Neutrophil (primary cell): ENCODE measurements at regions not wholly inside any gene's neighbourhood (a gene's known extent, or its start where the extent isn't known, plus 50 kb on each side); places are given as distances from the start of the nearest gene placed in this dataset.

ENCODE experiments used
- H3K27ac ChIP-seq: fragments of 200-600 bp; sonication (generic); 2 replicates; pipeline ENCODE4 v1.5.1; 2016; ENCODE audit warnings: mild to moderate bottlenecking, moderate library complexity
- H3K27me3 ChIP-seq: fragments of 200-600 bp; sonication (generic); 2 replicates; pipeline ENCODE4 v1.6.0; 2016; ENCODE audit warnings: mild to moderate bottlenecking
- H3K36me3 ChIP-seq: fragments of 200-600 bp; sonication (generic); 2 replicates; pipeline ENCODE4 v1.5.1; 2017
- H3K4me1 ChIP-seq, 2 experiments: fragments of 200-600 bp in 1 of 2; sonication (generic) in 1 of 2; 1 replicate in 1 of 2; 2 replicates in 1 of 2; pipeline versions ENCODE4 v1.5.1 to v1.6.1; 2013 to 2016; ENCODE audit warnings: low read depth in 1 of 2, low read length in 1 of 2, mild to moderate bottlenecking in 1 of 2, moderate library complexity in 1 of 2; ENCODE audit not compliant: control insufficient read depth in 1 of 2, insufficient read depth in 1 of 2
- H3K4me3 ChIP-seq, 2 experiments: fragments of 200-600 bp in 1 of 2; sonication (generic) in 1 of 2; 1 replicate in 1 of 2; 2 replicates in 1 of 2; pipeline ENCODE4 v1.5.1; 2013 to 2016; ENCODE audit warnings: low read depth in 1 of 2, low read length in 1 of 2, mild to moderate bottlenecking in 1 of 2, moderate library complexity in 1 of 2
- H3K9me3 ChIP-seq: fragments of 200-600 bp; sonication (generic); 2 replicates; pipeline ENCODE4 v1.5.1; 2016
- TF ChIP-seq, protein P1 (sequence below): fragments of 200-600 bp; sonication (generic); IDR thresholded peaks from 2 replicates; pipeline ENCODE4 v1.5.1; 2016; ENCODE audit warnings: antibody characterized with exemption

DNA sequence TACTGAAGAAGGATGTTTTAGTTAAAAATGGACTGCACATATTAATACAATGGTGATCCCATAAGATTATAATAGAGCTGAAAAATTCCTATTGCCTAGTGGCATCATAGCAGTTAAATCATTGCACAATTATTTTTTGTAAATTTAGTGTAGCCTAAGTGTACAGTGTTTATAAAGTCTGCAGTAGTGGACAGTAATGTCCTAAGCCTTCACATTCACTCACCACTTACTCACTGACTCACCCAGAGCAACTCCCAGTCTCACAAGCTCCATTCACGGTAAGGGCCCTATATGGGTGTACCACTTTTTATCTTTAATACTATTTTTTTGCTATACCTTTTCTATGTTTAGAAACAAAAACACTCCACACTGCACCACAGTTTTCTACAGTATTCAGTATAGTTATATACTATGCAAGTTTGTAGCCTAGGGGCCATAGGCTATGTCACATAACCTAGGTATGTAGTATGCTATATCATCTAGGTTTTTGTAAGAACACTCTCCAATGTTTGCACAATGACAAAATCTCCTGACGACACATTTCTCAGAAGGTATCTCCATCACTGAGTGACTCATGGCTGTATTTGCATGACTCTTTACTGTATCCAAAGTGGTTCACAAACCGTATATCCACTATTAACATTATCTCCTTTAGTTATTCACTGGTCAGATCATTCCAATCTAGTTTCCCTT, 536.0 kb downstream of the KLF12 start:
- Histone ChIP-seq H3K36me3 (no peaks in the 10 kb centered on the region), H3K4me1 (no peaks in the 10 kb centered on the region), H3K4me3 (no peak overlapping the region), H3K27ac (no peak overlapping the region), H3K27me3 (no peaks in the 10 kb centered on the region), H3K9me3 (no peaks in the 10 kb centered on the region)
- TF ChIP-seq, protein P1, sequence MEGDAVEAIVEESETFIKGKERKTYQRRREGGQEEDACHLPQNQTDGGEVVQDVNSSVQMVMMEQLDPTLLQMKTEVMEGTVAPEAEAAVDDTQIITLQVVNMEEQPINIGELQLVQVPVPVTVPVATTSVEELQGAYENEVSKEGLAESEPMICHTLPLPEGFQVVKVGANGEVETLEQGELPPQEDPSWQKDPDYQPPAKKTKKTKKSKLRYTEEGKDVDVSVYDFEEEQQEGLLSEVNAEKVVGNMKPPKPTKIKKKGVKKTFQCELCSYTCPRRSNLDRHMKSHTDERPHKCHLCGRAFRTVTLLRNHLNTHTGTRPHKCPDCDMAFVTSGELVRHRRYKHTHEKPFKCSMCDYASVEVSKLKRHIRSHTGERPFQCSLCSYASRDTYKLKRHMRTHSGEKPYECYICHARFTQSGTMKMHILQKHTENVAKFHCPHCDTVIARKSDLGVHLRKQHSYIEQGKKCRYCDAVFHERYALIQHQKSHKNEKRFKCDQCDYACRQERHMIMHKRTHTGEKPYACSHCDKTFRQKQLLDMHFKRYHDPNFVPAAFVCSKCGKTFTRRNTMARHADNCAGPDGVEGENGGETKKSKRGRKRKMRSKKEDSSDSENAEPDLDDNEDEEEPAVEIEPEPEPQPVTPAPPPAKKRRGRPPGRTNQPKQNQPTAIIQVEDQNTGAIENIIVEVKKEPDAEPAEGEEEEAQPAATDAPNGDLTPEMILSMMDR: no peak

DNA sequence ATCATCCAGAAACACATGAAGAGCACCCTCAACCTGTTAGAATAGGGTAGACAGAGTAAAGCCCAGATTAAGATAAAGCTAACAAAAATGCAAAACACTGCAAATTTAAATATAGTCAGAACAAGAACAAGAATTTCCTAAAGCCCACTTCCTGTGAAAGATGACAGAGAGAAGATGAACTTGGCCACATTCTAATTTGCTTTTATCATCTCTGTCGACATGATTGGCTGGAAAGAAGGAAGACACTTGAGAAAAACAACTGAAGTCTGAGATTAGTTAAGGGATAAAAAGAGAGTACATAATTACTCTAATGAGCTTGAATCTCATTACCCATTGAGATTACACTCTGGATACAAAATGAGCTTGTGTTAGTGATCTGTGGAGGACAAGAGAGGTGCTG, 537.6 kb downstream of the KLF5 start:
- no peak overlapping the region for H3K27ac ChIP-seq
- no peak overlapping the region for H3K4me3 ChIP-seq

DNA sequence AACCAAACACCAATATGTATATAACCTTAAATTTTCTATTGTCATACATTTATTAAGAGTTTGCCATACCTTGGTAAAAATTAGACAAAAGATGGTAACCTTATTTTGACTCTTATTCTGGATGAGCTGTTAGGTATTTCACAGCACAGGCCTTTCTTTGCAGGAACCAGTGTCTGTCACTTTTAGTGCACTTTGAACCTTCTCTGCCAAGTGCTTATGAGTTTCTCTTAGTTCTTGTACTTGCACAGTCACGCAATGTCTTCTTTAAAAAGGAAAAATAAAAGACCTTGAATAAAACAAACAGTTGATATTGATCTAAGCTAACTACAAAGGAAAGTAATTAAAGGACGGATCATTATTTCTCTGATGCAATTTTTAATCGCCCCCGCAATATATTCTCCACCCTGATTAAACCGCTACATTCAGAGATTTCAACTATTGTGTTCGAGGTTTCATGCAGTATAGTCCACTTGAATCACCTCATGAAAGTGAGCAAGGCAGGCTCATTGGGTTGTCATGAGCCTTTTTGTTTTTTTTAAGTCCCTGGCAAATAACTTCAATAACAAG, 534.5 kb downstream of the KLF5 start:
- no peak overlapping the region for H3K27ac ChIP-seq
- no peaks in the 10 kb centered on the region for H3K9me3 ChIP-seq
- H3K36me3 ChIP-seq: no peaks in the 10 kb centered on the region
- H3K27me3 ChIP-seq: no peaks in the 10 kb centered on the region
- TF ChIP-seq, protein P1: no peak
- no peaks in the 10 kb centered on the region for H3K4me1 ChIP-seq
- H3K4me3 ChIP-seq: no peak overlapping the region

More for the DNA sequence above, 537.6 kb downstream of the KLF5 start:
- no peaks in the 10 kb centered on the region for H3K36me3 ChIP-seq
- no peaks in the 10 kb centered on the region for H3K27me3 ChIP-seq
- TF ChIP-seq, protein P1: no peak
- no peaks in the 10 kb centered on the region for H3K9me3 ChIP-seq
- H3K4me1 ChIP-seq: no peaks in the 10 kb centered on the region

DNA sequence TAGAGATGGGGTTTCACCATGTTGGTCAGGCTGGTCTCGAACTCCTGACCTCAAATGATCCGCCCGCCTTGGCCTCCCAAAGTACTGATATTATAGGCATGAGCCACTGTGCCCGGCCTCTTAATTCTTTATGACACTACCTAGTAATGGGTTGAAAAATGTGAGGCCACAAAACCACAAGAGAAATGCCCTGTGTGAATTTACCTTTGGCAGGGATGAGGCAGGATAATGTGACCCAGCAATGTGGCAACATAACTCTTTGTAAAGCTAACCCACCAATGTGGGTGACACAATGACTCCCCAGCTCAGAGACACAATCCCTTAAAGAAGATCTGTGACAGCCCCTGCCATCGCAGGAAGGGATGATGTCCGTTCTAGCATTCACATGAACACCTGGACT, 533.1 kb downstream of the KLF5 start:
- Histone ChIP-seq H3K36me3 (no peaks in the 10 kb centered on the region), H3K4me3 (no peak overlapping the region), H3K9me3 (no peaks in the 10 kb centered on the region), H3K27ac (no peak overlapping the region), H3K27me3 (no peaks in the 10 kb centered on the region), H3K4me1 (no peaks in the 10 kb centered on the region)
- TF ChIP-seq, protein P1: no peak

DNA sequence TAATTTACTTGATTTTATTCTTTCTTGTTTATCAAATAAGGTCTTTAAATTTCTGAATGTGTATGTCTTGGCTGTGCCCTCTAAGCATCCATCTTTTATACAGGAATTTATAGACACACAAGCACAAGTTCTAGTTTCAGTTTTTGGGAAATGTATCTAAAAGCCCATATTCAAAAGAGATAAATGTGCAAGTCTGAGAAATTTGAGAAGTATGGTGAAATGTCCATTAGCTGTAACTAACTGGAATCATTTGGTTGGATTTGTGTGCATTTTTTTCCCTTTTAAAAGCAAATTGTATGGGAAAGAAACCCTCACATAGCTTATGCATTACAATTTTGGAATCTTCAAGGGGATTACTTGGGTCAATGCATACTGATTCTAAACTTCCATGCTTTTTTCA, 532.0 kb downstream of the KLF5 start:
- TF ChIP-seq, protein P1: no peak
- no peak overlapping the region for H3K27ac ChIP-seq
- H3K36me3 ChIP-seq: no peaks in the 10 kb centered on the region
- no peak overlapping the region for H3K4me3 ChIP-seq
- no peaks in the 10 kb centered on the region for H3K9me3 ChIP-seq
- H3K27me3 ChIP-seq: no peaks in the 10 kb centered on the region
- no peaks in the 10 kb centered on the region for H3K4me1 ChIP-seq
